ENCODE measurements at regions not wholly inside any gene's neighbourhood (a gene's known extent, or its start where the extent isn't known, plus 50 kb on each side); places are given as distances from the start of the nearest gene placed in this dataset.
A peak's percentile ranks its signal among the peaks of the same experiment; 100 is the strongest.

DNA sequence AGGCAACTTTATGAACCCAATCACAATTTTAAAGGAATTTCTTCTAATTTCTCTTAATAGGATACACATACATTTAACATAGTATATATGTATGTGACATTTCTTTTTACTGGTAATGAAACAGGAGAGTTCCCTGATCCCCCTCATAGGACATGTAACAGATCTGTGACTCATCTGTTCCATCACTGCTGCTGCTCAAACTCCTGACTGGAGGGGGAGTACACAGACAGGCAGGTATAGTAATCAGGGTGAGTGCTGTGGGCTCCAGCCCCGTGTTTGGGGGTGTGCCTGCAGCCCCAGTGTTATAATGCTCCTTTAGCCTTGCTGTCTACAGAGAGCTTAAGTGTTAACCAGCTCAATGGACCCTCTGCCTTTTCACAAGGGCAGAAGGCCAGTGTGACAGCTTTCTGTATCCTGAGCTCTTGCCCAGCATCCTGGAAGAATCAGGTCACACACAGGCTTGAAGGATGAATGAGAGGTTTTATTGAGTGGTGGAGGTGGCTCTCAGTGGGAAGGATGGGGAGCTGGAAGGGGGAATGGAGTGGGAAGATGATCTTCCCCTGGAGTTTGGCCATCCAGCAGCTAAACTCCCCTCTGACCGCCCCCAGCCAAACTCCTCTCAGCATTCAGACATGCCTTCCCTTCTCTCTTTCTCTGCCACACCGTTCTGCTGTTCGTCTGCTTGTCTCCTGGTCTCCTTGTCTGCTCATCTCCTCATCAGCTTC lies 161.3 kb downstream of the ZNF608 start:
- peak; percentile 66; the same call in 1 of the 2 replicates for ATAC-seq

DNA sequence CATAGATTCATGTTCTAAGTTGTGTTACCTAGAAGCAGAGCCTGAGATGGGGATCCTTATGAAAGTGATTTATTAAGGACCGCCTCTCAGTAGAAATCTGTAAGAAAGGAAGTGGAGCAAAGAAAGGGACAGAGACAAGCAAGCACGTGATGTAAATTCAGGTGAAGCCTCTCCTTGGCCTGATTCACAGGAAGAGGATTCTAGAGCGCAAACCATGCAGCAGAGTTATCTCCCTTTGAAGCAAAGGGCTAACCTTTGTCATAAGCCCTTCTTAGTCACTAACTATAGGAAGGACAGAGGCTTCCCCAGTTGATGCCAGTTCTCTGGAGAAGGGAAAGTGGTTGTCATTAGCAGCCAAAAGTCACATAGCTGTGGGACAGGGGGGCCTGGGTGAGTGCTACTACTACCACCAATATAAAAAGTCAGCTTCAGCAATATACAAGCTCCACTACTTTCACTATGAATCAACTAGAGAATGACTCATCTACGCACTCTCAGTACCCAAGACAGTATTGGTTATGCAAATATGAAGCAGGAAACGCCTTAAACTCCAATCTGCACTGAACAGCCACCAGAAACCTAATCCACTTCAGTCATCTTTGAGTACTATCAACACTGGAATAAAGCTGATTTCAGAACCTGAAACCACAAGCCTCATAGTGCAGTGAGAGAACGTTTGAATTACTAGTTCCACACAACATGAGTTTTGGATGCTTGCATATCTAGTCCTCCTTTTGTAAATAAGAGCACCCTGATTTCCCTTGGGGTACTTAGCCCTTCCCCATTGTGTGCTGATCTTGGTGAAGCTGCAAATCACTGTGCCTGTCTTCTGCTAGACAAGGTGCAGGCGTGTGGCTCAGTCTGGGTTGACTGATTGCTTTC lies 162.7 kb downstream of the ZNF608 start:
- TF ChIP-seq, protein P1, sequence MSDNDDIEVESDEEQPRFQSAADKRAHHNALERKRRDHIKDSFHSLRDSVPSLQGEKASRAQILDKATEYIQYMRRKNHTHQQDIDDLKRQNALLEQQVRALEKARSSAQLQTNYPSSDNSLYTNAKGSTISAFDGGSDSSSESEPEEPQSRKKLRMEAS (IDR thresholded peaks at IDR 0.05), result no peak
- TF ChIP-seq, protein P2, sequence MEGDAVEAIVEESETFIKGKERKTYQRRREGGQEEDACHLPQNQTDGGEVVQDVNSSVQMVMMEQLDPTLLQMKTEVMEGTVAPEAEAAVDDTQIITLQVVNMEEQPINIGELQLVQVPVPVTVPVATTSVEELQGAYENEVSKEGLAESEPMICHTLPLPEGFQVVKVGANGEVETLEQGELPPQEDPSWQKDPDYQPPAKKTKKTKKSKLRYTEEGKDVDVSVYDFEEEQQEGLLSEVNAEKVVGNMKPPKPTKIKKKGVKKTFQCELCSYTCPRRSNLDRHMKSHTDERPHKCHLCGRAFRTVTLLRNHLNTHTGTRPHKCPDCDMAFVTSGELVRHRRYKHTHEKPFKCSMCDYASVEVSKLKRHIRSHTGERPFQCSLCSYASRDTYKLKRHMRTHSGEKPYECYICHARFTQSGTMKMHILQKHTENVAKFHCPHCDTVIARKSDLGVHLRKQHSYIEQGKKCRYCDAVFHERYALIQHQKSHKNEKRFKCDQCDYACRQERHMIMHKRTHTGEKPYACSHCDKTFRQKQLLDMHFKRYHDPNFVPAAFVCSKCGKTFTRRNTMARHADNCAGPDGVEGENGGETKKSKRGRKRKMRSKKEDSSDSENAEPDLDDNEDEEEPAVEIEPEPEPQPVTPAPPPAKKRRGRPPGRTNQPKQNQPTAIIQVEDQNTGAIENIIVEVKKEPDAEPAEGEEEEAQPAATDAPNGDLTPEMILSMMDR (IDR thresholded peaks at IDR 0.05 in 2 of 3, conservative IDR thresholded peaks at IDR 0.05 in 1 of 3; ENCODE audit: borderline replicate concordance in 1 of 3, insufficient read depth in 1 of 3, low read depth in 2 of 3, low read length in 2 of 3), result no peak
- TF ChIP-seq SRF (IDR thresholded peaks at IDR 0.05; ENCODE audit: low read depth) (0 out of 2 replicates have a peak, but pooled peaks have one; percentile 30), RAD21 (IDR thresholded peaks at IDR 0.05; ENCODE audit: low read depth) (no peak), ZNF274 (IDR thresholded peaks at IDR 0.05; ENCODE audit: low read depth, low read length) (no peak), EGR1 (IDR thresholded peaks at IDR 0.05; ENCODE audit: low read depth) (no peak), ZFX (IDR thresholded peaks at IDR 0.05) (no peak), FOSL1 (IDR thresholded peaks at IDR 0.05; ENCODE audit: low read depth) (peak; percentile 68), JUND (IDR thresholded peaks at IDR 0.05) (peak; percentile 72)
- RAD21 ChIA-PET (ENCODE audit: low non-redundant PET in 1 of 2, low total read pairs in 2 of 2, uncharacterized antibody in 2 of 2, unreplicated experiment in 2 of 2), result no interaction called here

More for the DNA sequence above, 161.3 kb downstream of the ZNF608 start:
- Histone ChIP-seq H3K9me3 (ENCODE audit: control insufficient read depth in 1 of 2, insufficient read depth in 1 of 2, low read depth in 1 of 2, low read length in 2 of 2) (no peaks in the 10 kb centered on the region), H3K4me3 (replicated peaks in 1 of 2; ENCODE audit: low read depth in 1 of 2, low read length in 2 of 2) (no peak overlapping the region), H3K9me2 (ENCODE audit: insufficient read depth) (no peaks in the 10 kb centered on the region), H3K79me2 (ENCODE audit: insufficient read depth, low read length) (no peaks in the 10 kb centered on the region), H3K36me3 (ENCODE audit: control insufficient read depth in 1 of 2, insufficient read depth in 2 of 2, low read length in 2 of 2) (no peaks in the 10 kb centered on the region), H3K4me2 (ENCODE audit: low read length) (no peak overlapping the region), H3K9ac (ENCODE audit: low read length) (no peak overlapping the region), H4K20me1 (ENCODE audit: insufficient read depth) (no peaks in the 10 kb centered on the region), H2AFZ (ENCODE audit: low read depth, low read length, poor library complexity, severe bottlenecking) (no peak overlapping the region), H3K27ac (ENCODE audit: low read depth, low read length) (no peak overlapping the region), H3K4me1 (ENCODE audit: control insufficient read depth in 1 of 2, insufficient read depth in 2 of 2, low read length in 2 of 2) (peaks cover 2 to 19% of the 10 kb centered on the region in 2 experiments; a peak in 3 of 4 replicates), H3K27me3 (ENCODE audit: insufficient read depth, low read length) (no peaks in the 10 kb centered on the region)
- ChIA-PET POLR2A (no interaction called here), CTCF (no interaction called here), RAD21 (ENCODE audit: low non-redundant PET in 1 of 2, low total read pairs in 2 of 2, uncharacterized antibody in 2 of 2, unreplicated experiment in 2 of 2) (no interaction called here)
- intact Hi-C loops (cut with micrococcal nuclease), result no loop called here
- TF ChIP-seq SP1 (IDR thresholded peaks at IDR 0.05; ENCODE audit: low read depth), result no peak
- 0 out of 2 replicates have a peak, but pooled peaks have one; percentile 35 for TF ChIP-seq FOSL1 (IDR thresholded peaks at IDR 0.05; ENCODE audit: low read depth)
- DNase-seq (ENCODE audit: low read depth, low spot score), result peak; percentile 15
- BruUV-seq (replicated peaks), result no TSS peak

More for the DNA sequence above, 162.7 kb downstream of the ZNF608 start:
- no peak overlapping the region for H3K4me3 ChIP-seq (replicated peaks in 1 of 2; ENCODE audit: low read depth in 1 of 2, low read length in 2 of 2)
- intact Hi-C loops (cut with micrococcal nuclease), result no loop called here
- BruUV-seq (replicated peaks), result no TSS peak
- ATAC-seq, result peak; percentile 73
- no peaks in the 10 kb centered on the region for H4K20me1 ChIP-seq (ENCODE audit: insufficient read depth)
- no peaks in the 10 kb centered on the region for H3K9me3 ChIP-seq (ENCODE audit: control insufficient read depth in 1 of 2, insufficient read depth in 1 of 2, low read depth in 1 of 2, low read length in 2 of 2)
- no peak overlapping the region for H3K27ac ChIP-seq (ENCODE audit: low read depth, low read length)
- peak overlapping the region; percentile 54 for H3K4me2 ChIP-seq (ENCODE audit: low read length)
- peak overlapping the region; percentile 14 for H2AFZ ChIP-seq (ENCODE audit: low read depth, low read length, poor library complexity, severe bottlenecking)
- H3K4me1 ChIP-seq (ENCODE audit: control insufficient read depth in 1 of 2, insufficient read depth in 2 of 2, low read length in 2 of 2), result peaks cover 2 to 19% of the 10 kb centered on the region in 2 experiments; a peak in 3 of 4 replicates
- no peaks in the 10 kb centered on the region for H3K79me2 ChIP-seq (ENCODE audit: insufficient read depth, low read length)
- no peak overlapping the region for H3K9ac ChIP-seq (ENCODE audit: low read length)
- H3K36me3 ChIP-seq (ENCODE audit: control insufficient read depth in 1 of 2, insufficient read depth in 2 of 2, low read length in 2 of 2), result no peaks in the 10 kb centered on the region
- DNase-seq (ENCODE audit: low read depth, low spot score), result peak; percentile 40
- POLR2A ChIA-PET, result no interaction called here
- H3K27me3 ChIP-seq (ENCODE audit: insufficient read depth, low read length), result no peaks in the 10 kb centered on the region
- H3K9me2 ChIP-seq (ENCODE audit: insufficient read depth), result no peaks in the 10 kb centered on the region
- CTCF ChIA-PET, result no interaction called here

Measured in HCT116 (cell line).